Astrocyte (in vitro differentiated cells and primary cell): ENCODE measurements at regions not wholly inside any gene's neighbourhood (a gene's known extent, or its start where the extent isn't known, plus 50 kb on each side); places are given as distances from the start of the nearest gene placed in this dataset.

Experiments used
- DNase-seq: peaks from one replicate; pipeline ENCODE4 v3.0.0-alpha.2; 2010; ENCODE audit warnings: low read depth
- FAIRE-seq: peaks from 2 replicates; lab custom pipeline; 2011; peaks lifted over from hg19 to GRCh38; lab: Jason Lieb, UNC
- H2AFZ ChIP-seq: 2 replicates; pipeline ENCODE4 v1.6.0; 2012; ENCODE audit warnings: low read depth, low read length, inconsistent platforms
- H3K27ac ChIP-seq: 2 replicates; pipeline ENCODE4 v1.5.1; 2011; ENCODE audit warnings: low read depth, low read length, inconsistent platforms
- H3K27me3 ChIP-seq: 2 replicates; pipeline ENCODE4 v1.6.0; 2011; ENCODE audit warnings: low read length, inconsistent platforms; ENCODE audit not compliant: insufficient read depth
- H3K36me3 ChIP-seq: 2 replicates; pipeline ENCODE4 v1.5.1; 2011; ENCODE audit warnings: low read length, inconsistent platforms; ENCODE audit not compliant: insufficient read depth
- H3K4me1 ChIP-seq: 2 replicates; pipeline ENCODE4 v1.5.1; 2011; ENCODE audit warnings: low read length, inconsistent platforms; ENCODE audit not compliant: insufficient read depth
- H3K4me2 ChIP-seq: 2 replicates; pipeline ENCODE4 v1.6.0; 2012; ENCODE audit warnings: low read length, inconsistent platforms
- H3K4me3 ChIP-seq: 2 replicates; pipeline ENCODE4 v1.5.1; 2011; ENCODE audit warnings: low read depth, mild to moderate bottlenecking, low read length, inconsistent platforms; ENCODE audit not compliant: insufficient read depth
- H3K79me2 ChIP-seq: 2 replicates; pipeline ENCODE4 v1.6.0; 2012; ENCODE audit warnings: mild to moderate bottlenecking, low read length, inconsistent platforms; ENCODE audit not compliant: insufficient read depth
- H3K9ac ChIP-seq: 2 replicates; pipeline ENCODE4 v1.6.0; 2012; ENCODE audit warnings: mild to moderate bottlenecking, low read length, inconsistent platforms
- H3K9me3 ChIP-seq: 2 replicates; pipeline ENCODE4 v1.5.1; 2012; ENCODE audit warnings: low read depth, mild to moderate bottlenecking, low read length, inconsistent platforms; ENCODE audit not compliant: insufficient read depth
- H4K20me1 ChIP-seq: 2 replicates; pipeline ENCODE4 v1.6.0; 2012; ENCODE audit warnings: low read length, inconsistent platforms; ENCODE audit not compliant: insufficient read depth
- H3K27ac Mint-ChIP-seq: one replicate; pipeline ENCODE4 v1.8.0; 2021; ENCODE audit warnings: mild to moderate bottlenecking, mixed read lengths; ENCODE audit not compliant: unreplicated experiment
- H3K27me3 Mint-ChIP-seq: one replicate; pipeline ENCODE4 v1.8.0; 2021; ENCODE audit warnings: low read depth, mixed read lengths; ENCODE audit not compliant: unreplicated experiment
- H3K36me3 Mint-ChIP-seq: one replicate; pipeline ENCODE4 v1.8.0; 2021; ENCODE audit warnings: low read depth, mixed read lengths; ENCODE audit not compliant: unreplicated experiment
- H3K4me1 Mint-ChIP-seq: one replicate; pipeline ENCODE4 v1.8.0; 2021; ENCODE audit warnings: low read depth, mixed read lengths; ENCODE audit not compliant: unreplicated experiment
- H3K4me3 Mint-ChIP-seq: one replicate; pipeline ENCODE4 v1.8.0; 2021; ENCODE audit warnings: mild to moderate bottlenecking, moderate library complexity, mixed read lengths; ENCODE audit not compliant: unreplicated experiment
- H3K9me3 Mint-ChIP-seq: one replicate; pipeline ENCODE4 v1.8.0; 2021; ENCODE audit warnings: mild to moderate bottlenecking, mixed read lengths; ENCODE audit not compliant: unreplicated experiment
- EZH2 ChIP-seq: IDR thresholded peaks from 2 replicates; pipeline ENCODE4 v1.6.1; 2012; ENCODE audit warnings: mild to moderate bottlenecking, low read length, inconsistent platforms; ENCODE audit not compliant: insufficient read depth
- TF ChIP-seq, protein P1 (sequence below): IDR thresholded peaks from 2 replicates; pipeline ENCODE4 v1.5.1; 2011; ENCODE audit warnings: low read depth, mild to moderate bottlenecking, inconsistent platforms, low read length, moderate library complexity; ENCODE audit not compliant: insufficient read depth

DNA sequence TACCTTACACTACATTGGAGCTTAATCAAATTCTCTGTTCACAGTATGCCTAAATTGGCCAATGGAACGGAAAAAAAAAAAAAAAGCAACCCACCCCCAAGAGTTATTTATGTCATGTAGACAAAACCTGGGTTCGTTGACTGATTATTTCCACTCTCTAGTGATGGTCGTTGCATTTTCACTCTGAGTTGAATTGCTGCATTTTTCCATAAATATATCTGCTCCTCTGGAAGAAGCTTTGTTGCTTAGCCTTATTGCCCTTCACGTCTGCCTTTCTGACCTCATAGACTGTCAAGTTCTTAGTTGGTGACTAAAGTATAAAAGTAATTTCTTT lies 90.2 kb upstream of the RUNX1 start:
- peak; percentile 41 for DNase-seq
- no peak for FAIRE-seq
- no peaks in the 10 kb centered on the region for H3K36me3 Mint-ChIP-seq
- no peak overlapping the region for H3K4me3 Mint-ChIP-seq
- no peaks in the 10 kb centered on the region for H3K79me2 ChIP-seq
- H3K27me3 Mint-ChIP-seq: no peaks in the 10 kb centered on the region
- H3K27me3 ChIP-seq: no peaks in the 10 kb centered on the region
- no peak overlapping the region for H2AFZ ChIP-seq
- no peaks in the 10 kb centered on the region for H3K36me3 ChIP-seq
- peak overlapping the region; percentile 65 for H3K9ac ChIP-seq
- H3K4me1 Mint-ChIP-seq: peaks cover 44% of the 10 kb centered on the region
- peak overlapping the region; percentile 24 for H3K4me3 ChIP-seq
- peak overlapping the region; percentile 96 for H3K27ac ChIP-seq
- no peaks in the 10 kb centered on the region for H4K20me1 ChIP-seq
- TF ChIP-seq, protein P1, sequence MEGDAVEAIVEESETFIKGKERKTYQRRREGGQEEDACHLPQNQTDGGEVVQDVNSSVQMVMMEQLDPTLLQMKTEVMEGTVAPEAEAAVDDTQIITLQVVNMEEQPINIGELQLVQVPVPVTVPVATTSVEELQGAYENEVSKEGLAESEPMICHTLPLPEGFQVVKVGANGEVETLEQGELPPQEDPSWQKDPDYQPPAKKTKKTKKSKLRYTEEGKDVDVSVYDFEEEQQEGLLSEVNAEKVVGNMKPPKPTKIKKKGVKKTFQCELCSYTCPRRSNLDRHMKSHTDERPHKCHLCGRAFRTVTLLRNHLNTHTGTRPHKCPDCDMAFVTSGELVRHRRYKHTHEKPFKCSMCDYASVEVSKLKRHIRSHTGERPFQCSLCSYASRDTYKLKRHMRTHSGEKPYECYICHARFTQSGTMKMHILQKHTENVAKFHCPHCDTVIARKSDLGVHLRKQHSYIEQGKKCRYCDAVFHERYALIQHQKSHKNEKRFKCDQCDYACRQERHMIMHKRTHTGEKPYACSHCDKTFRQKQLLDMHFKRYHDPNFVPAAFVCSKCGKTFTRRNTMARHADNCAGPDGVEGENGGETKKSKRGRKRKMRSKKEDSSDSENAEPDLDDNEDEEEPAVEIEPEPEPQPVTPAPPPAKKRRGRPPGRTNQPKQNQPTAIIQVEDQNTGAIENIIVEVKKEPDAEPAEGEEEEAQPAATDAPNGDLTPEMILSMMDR: no peak
- TF ChIP-seq EZH2: no peak
- H3K27ac Mint-ChIP-seq: peak overlapping the region; percentile 91
- H3K9me3 ChIP-seq: no peaks in the 10 kb centered on the region
- H3K4me2 ChIP-seq: peak overlapping the region; percentile 61
- peaks cover 38% of the 10 kb centered on the region for H3K4me1 ChIP-seq
- peaks cover 2% of the 10 kb centered on the region for H3K9me3 Mint-ChIP-seq

DNA sequence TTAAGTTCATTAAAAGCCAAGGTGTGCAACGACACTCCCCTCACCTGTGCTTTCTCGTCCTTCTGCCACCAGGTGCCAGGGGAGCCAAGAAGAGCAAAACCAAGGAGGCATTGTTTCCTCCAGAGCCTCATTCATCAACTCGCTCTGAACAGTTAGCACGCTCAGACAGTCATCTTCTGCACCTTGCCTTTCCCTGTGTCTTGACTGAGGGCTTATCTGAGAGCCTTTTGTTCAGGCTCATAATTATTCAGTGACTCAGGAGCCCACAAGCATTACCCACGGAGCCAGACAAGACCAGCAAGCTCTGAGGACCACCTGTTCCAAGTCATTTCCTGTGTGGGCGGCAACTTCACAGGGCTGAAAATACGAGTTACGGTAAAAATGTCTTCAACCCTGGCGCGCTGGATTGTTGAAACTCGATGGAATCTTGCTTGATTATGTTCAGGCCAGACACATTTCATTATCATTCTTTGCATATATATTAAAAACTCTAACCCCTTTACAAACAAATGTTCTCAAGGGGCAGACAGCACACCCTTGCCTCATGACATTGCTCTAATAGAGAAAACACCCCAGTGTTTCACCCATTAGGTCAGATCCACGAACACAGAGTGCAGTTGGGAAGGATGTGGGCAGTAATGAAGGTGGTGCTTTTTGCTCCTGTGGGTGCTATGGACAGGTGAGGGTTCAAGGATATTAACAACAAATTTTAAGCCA lies 89.7 kb upstream of the RUNX1 start:
- H3K27me3 ChIP-seq: no peaks in the 10 kb centered on the region
- H3K9me3 Mint-ChIP-seq: peaks cover 2% of the 10 kb centered on the region
- H3K36me3 Mint-ChIP-seq: no peaks in the 10 kb centered on the region
- H2AFZ ChIP-seq: peak overlapping the region; percentile 1
- H3K9ac ChIP-seq: peak overlapping the region; percentile 65
- H3K36me3 ChIP-seq: no peaks in the 10 kb centered on the region
- peaks cover 38% of the 10 kb centered on the region for H3K4me1 ChIP-seq
- no peak for TF ChIP-seq EZH2
- TF ChIP-seq, protein P1: no peak
- no peaks in the 10 kb centered on the region for H4K20me1 ChIP-seq
- peak overlapping the region; percentile 91 for H3K27ac Mint-ChIP-seq
- H3K4me3 ChIP-seq: peak overlapping the region; percentile 24
- peak overlapping the region; percentile 61 for H3K4me2 ChIP-seq
- H3K79me2 ChIP-seq: no peaks in the 10 kb centered on the region
- no peaks in the 10 kb centered on the region for H3K27me3 Mint-ChIP-seq
- no peak overlapping the region for H3K4me3 Mint-ChIP-seq
- H3K4me1 Mint-ChIP-seq: peaks cover 49% of the 10 kb centered on the region
- peak; percentile 62 for FAIRE-seq
- no peaks in the 10 kb centered on the region for H3K9me3 ChIP-seq
- peak overlapping the region; percentile 96 for H3K27ac ChIP-seq
- DNase-seq: peak; percentile 100

DNA sequence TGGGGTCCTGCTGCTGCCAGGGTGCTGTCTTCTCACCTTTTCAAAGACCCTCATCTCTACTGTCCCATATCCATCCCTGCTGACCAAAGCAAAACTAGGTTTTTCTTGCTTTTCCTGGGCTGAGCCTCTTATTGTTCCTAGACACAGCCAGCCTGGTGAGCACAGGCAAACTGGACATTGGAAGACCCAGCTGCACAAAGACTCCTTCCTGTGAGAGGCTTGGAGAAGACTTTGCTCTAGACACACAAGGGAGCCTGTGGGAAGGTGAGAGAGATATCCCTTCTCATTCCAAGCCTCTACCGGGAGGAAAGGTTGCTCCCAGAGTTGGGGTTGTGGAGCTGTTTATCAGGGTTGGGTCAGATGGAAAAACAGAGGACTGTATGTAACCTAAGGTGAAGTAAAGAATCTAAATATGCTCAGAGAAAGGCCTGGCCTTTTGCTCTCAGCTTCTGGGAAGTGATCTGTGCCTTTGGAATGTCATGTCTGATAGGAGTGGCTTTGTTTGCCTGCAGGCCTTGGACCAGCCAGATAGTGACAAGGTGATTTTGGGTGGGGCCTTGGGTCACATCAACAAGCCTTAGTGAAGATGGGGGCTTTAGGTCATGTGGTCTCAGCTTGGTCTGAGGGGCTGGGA lies 87.6 kb upstream of the RUNX1 start:
- peak overlapping the region; percentile 92 for H3K27ac ChIP-seq
- FAIRE-seq: peak; percentile 60
- peak; percentile 91 for DNase-seq

More for the DNA sequence above, 87.6 kb upstream of the RUNX1 start:
- Histone ChIP-seq H4K20me1 (no peaks in the 10 kb centered on the region), H3K9ac (peak overlapping the region; percentile 71), H3K79me2 (no peaks in the 10 kb centered on the region), H3K27me3 (no peaks in the 10 kb centered on the region), H3K4me3 (peak overlapping the region; percentile 38), H3K4me2 (peak overlapping the region; percentile 67), H3K36me3 (no peaks in the 10 kb centered on the region), H2AFZ (peak overlapping the region; percentile 58), H3K9me3 (no peaks in the 10 kb centered on the region), H3K4me1 (peaks cover 35% of the 10 kb centered on the region)
- peaks cover 2% of the 10 kb centered on the region for H3K9me3 Mint-ChIP-seq
- peaks cover 50% of the 10 kb centered on the region for H3K4me1 Mint-ChIP-seq
- no peaks in the 10 kb centered on the region for H3K36me3 Mint-ChIP-seq
- H3K27ac Mint-ChIP-seq: peak overlapping the region; percentile 96
- TF ChIP-seq, protein P1: no peak
- no peak for TF ChIP-seq EZH2
- H3K27me3 Mint-ChIP-seq: no peaks in the 10 kb centered on the region
- H3K4me3 Mint-ChIP-seq: no peak overlapping the region
